Common myeloid progenitor, CD34-positive (primary cell): ENCODE measurements at regions not wholly inside any gene's neighbourhood (a gene's known extent, or its start where the extent isn't known, plus 50 kb on each side); places are given as distances from the start of the nearest gene placed in this dataset.

Experiments used
- CTCF ChIA-PET: fragments of 350-600 bp; sonication (Branson Sonifier 250); formaldehyde crosslinking; loops from one replicate; lab custom pipeline; 2021; ENCODE audit warnings: antibody characterized with exemption; lab: Charles Lee
- POLR2A ChIA-PET: fragments of 350-600 bp; sonication (Branson Sonifier 250); formaldehyde crosslinking; loops from one replicate; lab custom pipeline; 2021; ENCODE audit warnings: antibody characterized with exemption; lab: Charles Lee
- DNase-seq, 3 donors: peaks; one replicate each; pipeline versions ENCODE4 v3.0.0 to v3.0.0-alpha.2; 2013
- H3K27ac ChIP-seq, 2 experiments: 1 replicate in 1 of 2; 2 replicates in 1 of 2; pipeline ENCODE4 v1.7.0; 2013; ENCODE audit warnings: inconsistent platforms in 2 of 2, low read length in 2 of 2, mild to moderate bottlenecking in 2 of 2, low read depth in 1 of 2, moderate library complexity in 1 of 2; ENCODE audit not compliant: severe bottlenecking in 2 of 2, insufficient read depth in 1 of 2, poor library complexity in 1 of 2
- H3K27me3 ChIP-seq, 5 experiments: replicated peaks in 2 of 5; 1 replicate in 3 of 5; 2 replicates in 2 of 5; pipeline versions ENCODE4 v1.6.1 to v1.7.0; 2013; ENCODE audit warnings: low read length in 4 of 5, mild to moderate bottlenecking in 2 of 5, moderate library complexity in 2 of 5, inconsistent platforms in 1 of 5; ENCODE audit not compliant: insufficient read depth in 5 of 5, control insufficient read depth in 4 of 5
- H3K36me3 ChIP-seq, 4 experiments: 1 replicate in 2 of 4; 2 replicates in 2 of 4; pipeline versions ENCODE4 v1.6.1 to v1.7.0; 2013; ENCODE audit warnings: low read length in 3 of 4, control low read depth in 1 of 4, mild to moderate bottlenecking in 1 of 4; ENCODE audit not compliant: control insufficient read depth in 4 of 4, insufficient read depth in 4 of 4
- H3K4me1 ChIP-seq, 4 experiments: 1 replicate in 3 of 4; 2 replicates in 1 of 4; pipeline versions ENCODE4 v1.6.1 to v1.7.1; 2013; ENCODE audit warnings: low read length in 3 of 4, mild to moderate bottlenecking in 3 of 4, control low read depth in 1 of 4, inconsistent platforms in 1 of 4, moderate library complexity in 1 of 4; ENCODE audit not compliant: control insufficient read depth in 4 of 4, insufficient read depth in 4 of 4; ENCODE audit errors: control extremely low read depth in 1 of 4
- H3K4me3 ChIP-seq, 7 experiments: 1 replicate in 4 of 7; 2 replicates in 3 of 7; pipeline versions ENCODE4 v1.5.1 to v1.7.0; 2013; ENCODE audit warnings: mild to moderate bottlenecking in 7 of 7, low read length in 6 of 7, moderate library complexity in 6 of 7, inconsistent platforms in 2 of 7, low read depth in 2 of 7, control low read depth in 1 of 7; ENCODE audit not compliant: insufficient read depth in 4 of 7, control insufficient read depth in 1 of 7; ENCODE audit errors: extremely low read depth in 1 of 7
- H3K9me3 ChIP-seq, 5 experiments: 1 replicate in 4 of 5; 2 replicates in 1 of 5; pipeline versions ENCODE4 v1.6.1 to v1.7.1; 2013; ENCODE audit warnings: low read length in 4 of 5, mild to moderate bottlenecking in 2 of 5, inconsistent platforms in 1 of 5, low read depth in 1 of 5, moderate library complexity in 1 of 5; ENCODE audit not compliant: control insufficient read depth in 4 of 5, insufficient read depth in 2 of 5; ENCODE audit errors: control extremely low read depth in 1 of 5
- WGBS: methylation state at CpG from one replicate; pipeline ENCODE4 v1.1.5; 2013; ENCODE audit not compliant: insufficient coverage; 5-methylcytosine and 5-hydroxymethylcytosine counted together

DNA sequence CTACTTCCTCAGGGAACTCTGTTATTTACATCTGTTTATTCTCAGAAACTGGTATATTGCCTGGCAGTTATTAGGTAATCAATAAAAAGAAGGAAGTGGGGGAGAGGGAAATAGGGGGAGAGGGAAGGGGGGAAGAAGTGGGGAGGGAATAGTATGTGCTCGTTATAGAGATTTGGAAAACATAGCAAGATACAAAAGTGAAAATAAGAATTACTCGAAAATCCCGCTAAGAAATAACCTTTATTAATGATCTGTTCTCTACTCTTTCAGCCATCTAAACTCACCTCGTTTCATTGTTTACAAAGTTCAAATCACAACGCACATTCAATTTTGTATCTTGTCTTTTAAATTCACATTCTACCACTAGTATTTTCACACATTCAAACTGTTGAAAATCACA, 63.0 kb upstream of the CDCA7L start:
- CTCF ChIA-PET = no interaction called here
- POLR2A ChIA-PET = no interaction called here

GRCh38 chr7:22008087-22008486, 62.4 kb upstream of the CDCA7L start:
- Histone ChIP-seq H3K27me3 (no peaks in the 10 kb centered on the region), H3K9me3 (no peaks in the 10 kb centered on the region), H3K36me3 (no peaks in the 10 kb centered on the region), H3K27ac (no peak overlapping the region), H3K4me3 (no peak overlapping the region), H3K4me1 (no peaks in the 10 kb centered on the region)
- POLR2A ChIA-PET = no interaction called here
- 90% methylated on average over 3 of the region's 5 CpGs for WGBS
- DNase-seq = no peak
- CTCF ChIA-PET = interaction anchor here (0.6 kb wide), 1 partner anchor 15 kb away, joined by 3 read pairs; no protein-coding TSS in a partner anchor

More for the DNA sequence above, 63.0 kb upstream of the CDCA7L start:
- H3K27ac ChIP-seq = no peak overlapping the region
- no peaks in the 10 kb centered on the region for H3K4me1 ChIP-seq
- H3K27me3 ChIP-seq = peaks cover 0 to under 1% (median 0%) of the 10 kb centered on the region in 5 experiments
- no peak for DNase-seq
- H3K4me3 ChIP-seq = no peak overlapping the region
- H3K36me3 ChIP-seq = no peaks in the 10 kb centered on the region
- 95% methylated on average over 4 of the region's 5 CpGs for WGBS
- H3K9me3 ChIP-seq = no peaks in the 10 kb centered on the region

GRCh38 chr7:22005151-22005550, 59.5 kb upstream of the CDCA7L start:
- ChIA-PET CTCF (interaction anchor here (0.6 to 1.6 kb wide), 3 partner anchors 9 to 750 kb away, joined by 3 read pairs; no protein-coding TSS in a partner anchor), POLR2A (no interaction called here)
- Histone ChIP-seq H3K36me3 (no peaks in the 10 kb centered on the region), H3K27ac (no peak overlapping the region), H3K9me3 (no peaks in the 10 kb centered on the region), H3K27me3 (no peaks in the 10 kb centered on the region), H3K4me3 (no peak overlapping the region), H3K4me1 (peaks cover 0 to 3% (median 2%) of the 10 kb centered on the region in 4 experiments)
- WGBS = 100% methylated on average over 1 of the region's 1 CpG
- no peak for DNase-seq

DNA sequence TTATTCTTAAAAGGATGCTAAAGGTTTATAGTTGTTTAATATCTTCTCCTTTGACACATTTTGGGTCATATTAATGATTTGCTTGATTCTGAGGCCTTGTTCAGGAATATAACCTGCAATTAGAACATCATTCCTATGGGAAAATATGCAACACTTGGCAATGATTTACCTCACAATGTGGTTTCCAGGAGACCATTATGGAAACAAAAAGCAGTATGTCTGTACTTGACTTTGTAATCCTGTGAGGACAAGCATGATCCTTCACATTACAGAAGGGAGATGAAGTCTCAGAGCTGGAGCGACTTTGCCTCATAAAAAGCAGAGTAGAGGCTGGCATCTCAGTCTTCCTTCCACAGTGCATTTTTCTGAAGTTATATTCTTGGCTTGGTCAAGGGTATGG, 57.0 kb upstream of the CDCA7L start:
- Histone ChIP-seq H3K9me3 (no peaks in the 10 kb centered on the region), H3K4me3 (no peak overlapping the region), H3K4me1 (peaks cover 0 to 3% (median 2%) of the 10 kb centered on the region in 4 experiments), H3K36me3 (no peaks in the 10 kb centered on the region), H3K27me3 (no peaks in the 10 kb centered on the region), H3K27ac (no peak overlapping the region)
- ChIA-PET POLR2A (no interaction called here), CTCF (interaction anchor here (1.1 to 1.2 kb wide), 2 partner anchors 54 to 152 kb away, joined by 3 to 4 read pairs; no protein-coding TSS in a partner anchor)
- 100% methylated on average over 1 of the region's 1 CpG for WGBS
- DNase-seq = no peak

DNA sequence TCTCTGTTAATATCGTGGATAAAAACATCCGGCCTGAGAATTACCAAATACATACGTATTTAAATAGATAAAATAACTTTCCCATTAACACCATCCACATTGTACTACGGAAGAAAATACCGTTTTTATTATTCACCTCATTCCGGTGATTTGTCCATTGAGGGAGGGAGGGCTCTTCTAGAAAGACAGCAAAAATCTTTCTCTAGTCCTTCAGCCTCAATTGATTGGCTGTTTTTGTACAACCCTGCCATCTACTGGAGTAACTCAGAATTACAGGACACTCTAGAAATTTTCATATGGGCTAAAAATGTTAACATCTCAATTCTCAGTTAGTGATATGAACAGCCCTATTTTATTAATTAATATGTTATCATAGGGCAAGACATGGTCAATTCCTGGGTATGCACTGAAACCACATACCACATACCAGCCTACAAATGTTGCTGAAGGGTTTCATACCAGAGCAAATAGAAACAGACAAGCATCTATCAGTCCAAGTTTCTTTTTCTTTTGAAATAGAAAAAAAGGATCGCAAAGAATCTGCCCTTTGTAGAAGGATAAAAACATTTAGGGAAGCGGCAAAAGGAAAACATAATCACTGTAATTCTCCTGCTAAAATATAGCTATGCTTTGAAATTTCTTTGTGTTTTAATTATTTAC, 55.8 kb upstream of the CDCA7L start:
- ChIA-PET CTCF (interaction anchor here (0.6 to 1.5 kb wide), 13 partner anchors 10 to 741 kb away, joined by 3 to 9 read pairs (median 3); partner anchors contain the start of gene CDCA7L), POLR2A (interaction anchor here (0.7 kb wide), 1 partner anchor 1203 kb away, joined by 3 read pairs; no protein-coding TSS in a partner anchor)
- Histone ChIP-seq H3K9me3 (no peaks in the 10 kb centered on the region), H3K36me3 (no peaks in the 10 kb centered on the region), H3K27me3 (no peaks in the 10 kb centered on the region), H3K4me1 (peaks cover 0 to 3% (median 2%) of the 10 kb centered on the region in 4 experiments), H3K4me3 (peak overlapping the region in 3 of 7 experiments; percentile 3 to 37 (median 37)), H3K27ac (no peak overlapping the region)
- WGBS = 7% methylated on average over 3 of the region's 8 CpGs
- DNase-seq = peak; percentile 49 to 76 (median 67)

DNA sequence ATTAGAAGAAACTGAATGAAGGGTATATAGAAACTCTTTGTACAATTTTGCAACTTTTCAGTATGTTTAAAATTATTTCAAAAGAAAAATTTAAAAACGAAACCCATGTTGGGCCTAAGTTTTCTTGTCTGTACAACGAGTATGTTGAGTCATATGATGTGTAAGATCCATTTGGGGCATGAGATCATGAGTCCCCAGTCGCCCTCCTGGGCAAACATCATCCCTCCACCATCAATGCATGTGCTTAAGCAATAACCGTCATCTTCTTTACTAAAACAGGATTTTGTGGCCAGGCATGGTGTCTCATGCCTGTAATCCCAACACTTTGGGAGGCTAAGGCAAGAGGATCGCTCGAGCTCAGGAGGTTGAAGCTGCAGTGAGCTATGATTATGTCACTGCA, 54.2 kb upstream of the CDCA7L start:
- DNase-seq = peak in 1 of 3 donors; percentile 4
- CTCF ChIA-PET = interaction anchor here (0.6 to 1.2 kb wide), 2 partner anchors 82 to 358 kb away, joined by 3 to 4 read pairs; no protein-coding TSS in a partner anchor

DNA sequence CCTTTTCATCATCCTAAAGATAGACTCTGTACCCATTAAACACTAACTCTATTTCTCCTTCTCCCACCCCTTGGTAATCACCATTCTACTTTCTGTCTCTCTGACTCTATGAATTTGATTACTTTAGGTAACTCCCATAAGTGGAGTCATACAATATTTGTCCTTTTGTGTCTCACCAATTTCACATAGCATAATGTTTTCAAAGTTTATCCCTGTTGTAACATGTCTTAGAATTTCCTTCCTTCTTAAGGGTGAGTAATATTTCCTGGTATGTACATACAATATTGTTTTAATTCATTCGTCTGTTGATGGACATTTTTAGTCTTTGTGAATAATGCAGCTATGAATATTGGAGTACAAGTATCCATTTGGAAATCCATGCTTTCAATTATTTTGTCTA, 50.9 kb upstream of the CDCA7L start:
- ChIA-PET CTCF (interaction anchor here (1.6 kb wide), 1 partner anchor 34 kb away, joined by 3 read pairs; no protein-coding TSS in a partner anchor), POLR2A (interaction anchor here (0.7 kb wide), 1 partner anchor 445 kb away, joined by 5 read pairs; no protein-coding TSS in a partner anchor)
- 60% methylated on average over 1 of the region's 1 CpG for whole genome bisulfite sequencing
- no peak for DNase-seq
- H3K36me3 ChIP-seq = no peaks in the 10 kb centered on the region
- H3K4me1 ChIP-seq = peaks cover 0 to 3% (median 2%) of the 10 kb centered on the region in 4 experiments
- H3K27ac ChIP-seq = no peak overlapping the region
- H3K4me3 ChIP-seq = no peak overlapping the region
- H3K27me3 ChIP-seq = no peaks in the 10 kb centered on the region
- H3K9me3 ChIP-seq = peaks cover 0 to 5% (median 0%) of the 10 kb centered on the region in 5 experiments

More for the DNA sequence above, 54.2 kb upstream of the CDCA7L start:
- POLR2A ChIA-PET = interaction anchor here (0.7 kb wide), 1 partner anchor 22 kb away, joined by 4 read pairs; no protein-coding TSS in a partner anchor
- no peaks in the 10 kb centered on the region for H3K9me3 ChIP-seq
- no peaks in the 10 kb centered on the region for H3K27me3 ChIP-seq
- peaks cover 0 to 3% (median 2%) of the 10 kb centered on the region in 4 experiments for H3K4me1 ChIP-seq
- no peak overlapping the region for H3K4me3 ChIP-seq
- no peak overlapping the region for H3K27ac ChIP-seq
- no peaks in the 10 kb centered on the region for H3K36me3 ChIP-seq
- WGBS = 83% methylated on average over 2 of the region's 6 CpGs
